SK-N-MC (cell line): ENCODE measurements at regions not wholly inside any gene's neighbourhood (a gene's known extent, or its start where the extent isn't known, plus 50 kb on each side); places are given as distances from the start of the nearest gene placed in this dataset.

Experiments
- FOXP2 ChIP-seq: optimal IDR thresholded peaks from 2 replicates; pipeline ENCODE3; 2011; ENCODE audit warnings: mild to moderate bottlenecking, moderate library complexity; ENCODE audit not compliant: insufficient read depth; ENCODE audit errors: extremely low read length, control extremely low read depth
- POLR2AphosphoS5 ChIP-seq: IDR thresholded peaks from 2 replicates; pipeline ENCODE4 v1.6.1; 2012; ENCODE audit warnings: mild to moderate bottlenecking, low read depth, low read length, borderline replicate concordance

DNA sequence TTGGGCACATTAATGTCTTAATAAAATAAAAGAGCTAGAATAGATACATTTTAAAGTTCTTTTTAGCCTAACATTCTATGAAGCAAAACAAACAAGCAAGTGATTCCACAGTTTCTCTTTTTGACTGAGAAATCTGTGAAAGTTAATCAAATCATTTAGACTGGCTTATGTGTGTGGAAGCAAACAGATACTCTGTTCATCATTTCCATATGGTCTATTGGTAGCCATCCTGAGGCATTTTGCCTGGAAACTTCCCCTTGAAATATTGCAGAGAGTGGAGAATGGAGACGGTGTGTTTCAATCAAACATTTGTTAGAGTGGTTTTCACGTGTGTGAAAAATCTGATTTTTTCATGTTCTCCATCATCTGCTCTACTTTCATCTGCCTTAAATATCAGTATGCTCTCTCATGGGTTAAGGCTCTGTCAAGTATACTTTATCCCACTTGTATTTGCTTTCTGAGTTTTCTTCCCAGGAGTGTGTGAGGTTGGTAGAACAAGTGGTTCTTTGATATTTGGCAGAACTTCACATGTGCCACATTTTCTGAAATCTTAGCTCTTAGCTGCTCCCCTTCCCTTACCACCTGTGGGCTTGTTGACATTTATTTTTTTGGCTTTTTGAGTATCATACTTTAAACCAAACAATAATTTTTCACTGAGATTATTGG, 139.1 kb upstream of the PTGFR start:
- TF ChIP-seq POLR2AphosphoS5 = no peak
- TF ChIP-seq FOXP2 = no peak
